ENCODE measurements at regions not wholly inside any gene's neighbourhood (a gene's known extent, or its start where the extent isn't known, plus 50 kb on each side); places are given as distances from the start of the nearest gene placed in this dataset.

- TF ChIP-seq, protein P1, sequence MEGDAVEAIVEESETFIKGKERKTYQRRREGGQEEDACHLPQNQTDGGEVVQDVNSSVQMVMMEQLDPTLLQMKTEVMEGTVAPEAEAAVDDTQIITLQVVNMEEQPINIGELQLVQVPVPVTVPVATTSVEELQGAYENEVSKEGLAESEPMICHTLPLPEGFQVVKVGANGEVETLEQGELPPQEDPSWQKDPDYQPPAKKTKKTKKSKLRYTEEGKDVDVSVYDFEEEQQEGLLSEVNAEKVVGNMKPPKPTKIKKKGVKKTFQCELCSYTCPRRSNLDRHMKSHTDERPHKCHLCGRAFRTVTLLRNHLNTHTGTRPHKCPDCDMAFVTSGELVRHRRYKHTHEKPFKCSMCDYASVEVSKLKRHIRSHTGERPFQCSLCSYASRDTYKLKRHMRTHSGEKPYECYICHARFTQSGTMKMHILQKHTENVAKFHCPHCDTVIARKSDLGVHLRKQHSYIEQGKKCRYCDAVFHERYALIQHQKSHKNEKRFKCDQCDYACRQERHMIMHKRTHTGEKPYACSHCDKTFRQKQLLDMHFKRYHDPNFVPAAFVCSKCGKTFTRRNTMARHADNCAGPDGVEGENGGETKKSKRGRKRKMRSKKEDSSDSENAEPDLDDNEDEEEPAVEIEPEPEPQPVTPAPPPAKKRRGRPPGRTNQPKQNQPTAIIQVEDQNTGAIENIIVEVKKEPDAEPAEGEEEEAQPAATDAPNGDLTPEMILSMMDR (IDR thresholded peaks at IDR 0.05) = no peak
- no peak for TF ChIP-seq POLR2A (IDR thresholded peaks at IDR 0.05)
These were observed 313.5 kb downstream of the ALG10 start for GRCh38 chr12:34335819-34336262.

Measured in body of pancreas (tissue), 4 donors.